ENCODE measurements at regions not wholly inside any gene's neighbourhood (a gene's known extent, or its start where the extent isn't known, plus 50 kb on each side); places are given as distances from the start of the nearest gene placed in this dataset.
"Not testable (repeated sequence)": the region's sequence is repeated elsewhere in the genome, so short reads cannot be mapped to it uniquely, and the experiment has no call there.

- DNase-seq = not testable (repeated sequence)
Observed at GRCh38 chr4:131741836-131742235, 1407.3 kb upstream of the PCDH10 start.

- DNase-seq = not testable (repeated sequence)
Observed at GRCh38 chr4:131742536-131743205, 1406.4 kb upstream of the PCDH10 start.

GRCh38 chr4:131743348-131743747, 1405.7 kb upstream of the PCDH10 start:
- not testable (repeated sequence) for DNase-seq

DNA sequence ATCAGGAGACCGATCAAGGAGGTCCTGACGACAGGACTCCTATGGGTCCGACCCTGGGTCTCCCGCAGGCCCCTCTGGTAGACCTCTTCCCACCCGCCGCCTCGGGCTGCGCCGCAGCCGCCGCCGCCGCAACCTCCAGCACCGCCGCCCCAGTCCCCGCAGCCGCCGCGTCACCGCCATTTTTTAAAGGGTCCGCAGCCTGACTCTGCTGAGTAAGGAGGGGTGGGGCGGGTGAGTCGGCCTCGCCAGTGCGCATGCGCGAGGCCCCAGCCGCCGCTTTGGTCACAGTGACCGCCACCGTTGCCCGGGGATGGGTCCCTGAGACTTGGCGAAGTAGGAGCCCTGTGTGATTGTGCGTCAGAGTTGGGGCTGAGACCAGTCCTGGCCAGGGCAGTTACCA, 1401.9 kb upstream of the PCDH10 start:
- DNase-seq = not testable (repeated sequence)

DNA sequence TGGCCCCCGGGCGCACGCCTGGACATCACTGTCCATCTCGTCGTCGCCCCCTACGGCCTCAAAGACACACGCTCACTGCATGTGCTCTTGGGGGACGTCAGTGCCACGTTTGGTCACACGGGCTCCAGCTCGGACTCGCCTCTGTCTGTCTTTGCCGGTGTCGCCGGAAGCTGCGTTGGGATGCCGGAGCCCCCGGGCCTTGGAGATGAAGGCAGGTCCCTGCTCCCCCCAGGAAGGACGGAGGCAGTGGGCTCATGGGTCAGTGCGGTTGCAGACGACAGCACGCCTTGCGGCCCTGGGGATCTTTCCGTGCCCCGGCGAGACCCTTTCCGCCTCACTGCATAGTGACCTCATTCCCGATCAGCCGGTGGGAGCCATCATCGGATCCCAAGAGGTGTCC, 1399.9 kb upstream of the PCDH10 start:
- not testable (repeated sequence) for DNase-seq

DNA sequence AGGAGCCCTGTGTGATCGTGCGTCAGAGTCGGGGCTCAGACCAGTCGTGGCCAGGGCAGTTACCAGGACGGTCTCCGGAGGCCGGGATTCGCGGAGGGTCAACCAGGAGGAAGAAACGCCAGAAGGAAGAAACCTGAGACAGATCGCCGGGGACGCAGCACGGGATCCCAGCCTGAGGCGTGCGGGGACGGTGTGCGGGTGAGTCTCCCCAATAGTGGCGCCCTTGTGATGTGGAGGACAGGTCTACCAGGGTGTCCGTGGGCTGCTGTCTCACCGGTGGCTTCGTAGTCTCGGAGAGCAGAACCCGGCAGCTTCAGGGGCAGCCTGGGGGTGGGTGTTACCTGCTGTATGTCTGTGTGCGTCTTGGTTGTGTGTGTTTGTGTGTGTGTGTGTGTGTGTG, 1399.1 kb upstream of the PCDH10 start:
- not testable (repeated sequence) for DNase-seq

DNA sequence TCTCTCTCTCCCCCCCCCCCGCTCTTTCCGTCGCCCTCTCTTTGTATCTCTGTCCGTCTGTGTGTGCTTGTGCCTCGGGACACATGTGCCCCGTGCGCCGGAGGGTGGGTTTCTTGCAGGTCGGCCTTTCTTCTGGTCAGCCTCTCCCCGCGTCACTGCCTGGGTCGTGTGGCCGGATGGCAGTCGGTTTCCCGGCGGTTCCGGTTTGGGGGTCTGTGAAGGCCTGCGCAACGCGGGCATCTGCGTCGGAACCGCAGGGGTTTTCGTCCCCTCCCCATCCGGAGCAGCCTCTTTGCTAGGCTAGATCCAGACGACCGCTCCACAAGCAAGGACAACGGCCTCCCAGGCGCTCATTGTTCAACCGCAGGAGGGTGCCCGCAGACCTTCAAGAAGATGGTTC, 1398.6 kb upstream of the PCDH10 start:
- not testable (repeated sequence) for DNase-seq

GRCh38 chr4:131762234-131762633, 1386.9 kb upstream of the PCDH10 start:
- DNase-seq = not testable (repeated sequence)

DNA sequence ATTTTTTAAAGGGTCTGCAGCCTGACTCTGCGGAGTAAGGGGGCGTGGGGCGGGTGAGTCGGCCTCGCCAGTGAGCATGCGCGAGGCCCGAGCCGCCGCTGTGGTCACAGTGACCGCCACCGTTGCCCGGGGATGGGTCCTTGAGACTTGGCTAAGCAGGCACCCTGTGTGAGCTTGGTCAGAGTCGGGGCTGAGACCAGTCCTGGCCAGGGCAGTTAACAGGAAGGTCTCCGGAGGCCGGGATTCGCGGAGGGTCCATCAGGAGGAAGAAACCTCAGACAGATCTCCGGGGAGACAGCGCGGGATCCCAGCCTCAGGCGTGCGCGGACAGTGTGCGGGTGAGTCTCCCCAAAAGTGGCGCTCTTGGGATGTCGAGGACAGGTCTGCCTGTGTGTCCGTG, 1384.4 kb upstream of the PCDH10 start:
- DNase-seq = no peak

DNA sequence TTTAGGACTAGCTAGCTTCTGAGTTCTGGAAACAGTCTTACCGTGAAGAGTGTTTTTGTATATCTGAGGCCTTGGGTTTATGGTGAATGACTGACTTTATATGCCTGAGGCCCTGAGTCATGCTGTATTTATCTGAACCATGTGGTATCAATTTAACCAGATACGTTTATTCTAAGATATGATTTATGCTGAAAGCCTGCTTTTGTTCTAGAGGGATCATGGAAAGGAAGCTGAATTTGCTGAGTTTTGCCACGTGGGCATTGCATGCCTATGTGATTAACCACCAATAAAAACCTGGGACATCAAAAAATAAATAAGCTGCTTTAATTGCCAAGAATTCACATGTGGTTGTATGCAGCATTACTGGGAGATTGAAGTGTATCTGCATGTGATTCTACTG, 1374.7 kb upstream of the PCDH10 start:
- DNase-seq = not testable (repeated sequence)

- DNase-seq = not testable (repeated sequence)
Observed at GRCh38 chr4:131810565-131810964, 1338.5 kb upstream of the PCDH10 start.

All from SHP77 treated with DMSO at 0.1 percent for 48 hours (cell line).